Dedifferentiated amniotic fluid mesenchymal stem cell (primary cell): ENCODE measurements at regions not wholly inside any gene's neighbourhood (a gene's known extent, or its start where the extent isn't known, plus 50 kb on each side); places are given as distances from the start of the nearest gene placed in this dataset.

ENCODE experiments used
- DNase-seq: peaks from one replicate; pipeline ENCODE4 v3.0.0-alpha.2; 2016; ENCODE audit errors: extremely low spot score

GRCh38 chr3:164250923-164251322, 827.4 kb downstream of the SI start:
- DNase-seq, result no peak

GRCh38 chr3:164236851-164237250, 841.4 kb downstream of the SI start:
- no peak for DNase-seq

- DNase-seq, result no peak
Measured at GRCh38 chr3:164235289-164236028, 842.8 kb downstream of the SI start.

- DNase-seq, result no peak
Measured at GRCh38 chr3:164233951-164234350, 844.3 kb downstream of the SI start.

GRCh38 chr3:164231718-164232117, 846.6 kb downstream of the SI start:
- DNase-seq, result no peak

- DNase-seq, result no peak
Measured at GRCh38 chr3:164230385-164231094, 847.8 kb downstream of the SI start.

GRCh38 chr3:164224126-164224525, 854.2 kb downstream of the SI start:
- no peak for DNase-seq

GRCh38 chr3:164222197-164222596, 856.1 kb downstream of the SI start:
- no peak for DNase-seq

GRCh38 chr3:164221297-164221696, 857.0 kb downstream of the SI start:
- no peak for DNase-seq

- no peak for DNase-seq
Measured at GRCh38 chr3:164209363-164209762, 868.9 kb downstream of the SI start.

GRCh38 chr3:164208821-164209220, 869.5 kb downstream of the SI start:
- DNase-seq, result peak; percentile 24

- DNase-seq, result peak; percentile 22
Measured at GRCh38 chr3:164208048-164208447, 870.2 kb downstream of the SI start.

- DNase-seq, result no peak
Measured at GRCh38 chr3:164200053-164200823, 878.1 kb downstream of the SI start.

- no peak for DNase-seq
Measured at GRCh38 chr3:164196477-164196876, 881.8 kb downstream of the SI start.

GRCh38 chr3:164194842-164195241, 883.5 kb downstream of the SI start:
- DNase-seq, result no peak

GRCh38 chr3:164192974-164193373, 885.3 kb downstream of the SI start:
- DNase-seq, result no peak

GRCh38 chr3:164190566-164190965, 887.7 kb downstream of the SI start:
- DNase-seq, result no peak

GRCh38 chr3:164186095-164186494, 892.2 kb downstream of the SI start:
- DNase-seq, result no peak

GRCh38 chr3:164179110-164179774, 899.1 kb downstream of the SI start:
- DNase-seq, result no peak

GRCh38 chr3:164174059-164174458, 904.2 kb downstream of the SI start:
- DNase-seq, result no peak

- DNase-seq, result no peak
Measured at GRCh38 chr3:164155400-164155799, 922.9 kb downstream of the SI start.

GRCh38 chr3:164144824-164145223, 933.5 kb downstream of the SI start:
- no peak for DNase-seq
